WTC11 (cell line): ENCODE measurements at regions not wholly inside any gene's neighbourhood (a gene's known extent, or its start where the extent isn't known, plus 50 kb on each side); places are given as distances from the start of the nearest gene placed in this dataset.

Source experiments
- ATAC-seq: fragments of 200-7000 bp; cut with Tn5 transposase; 2 replicates; pipeline ENCODE4 v1.10.0; 2021; ENCODE audit warnings: mild to moderate bottlenecking, moderate library complexity
- CTCF ChIA-PET: fragments of 300-600 bp; sonication (Branson Sonifier 250); formaldehyde crosslinking; loops from one replicate; lab custom pipeline; 2021; ENCODE audit warnings: antibody characterized with exemption; lab: Charles Lee
- POLR2A ChIA-PET: fragments of 350-600 bp; sonication (Branson Sonifier 250); formaldehyde crosslinking; loops from one replicate; lab custom pipeline; 2021; ENCODE audit warnings: antibody characterized with exemption; lab: Charles Lee
- DNase-seq: peaks from one replicate; pipeline ENCODE4 v3.0.0; 2021; ENCODE audit warnings: low spot score
- H3K27ac Mint-ChIP-seq: 2 replicates; pipeline ENCODE4 v1.8.0; 2021; ENCODE audit warnings: mixed read lengths
- H3K27me3 Mint-ChIP-seq: 2 replicates; pipeline ENCODE4 v1.8.0; 2021; ENCODE audit warnings: low read depth, mild to moderate bottlenecking, moderate library complexity, mixed read lengths
- H3K36me3 Mint-ChIP-seq: 2 replicates; pipeline ENCODE4 v1.8.0; 2021; ENCODE audit warnings: mixed read lengths
- H3K4me1 Mint-ChIP-seq: 2 replicates; pipeline ENCODE4 v1.8.0; 2022; ENCODE audit warnings: mixed read lengths
- H3K4me3 Mint-ChIP-seq: 2 replicates; pipeline ENCODE4 v1.8.0; 2021; ENCODE audit warnings: mild to moderate bottlenecking, moderate library complexity, mixed read lengths
- H3K9me3 Mint-ChIP-seq: 2 replicates; pipeline ENCODE4 v1.8.0; 2021; ENCODE audit warnings: mixed read lengths
- ARID4B ChIP-seq: sonication (generic); formaldehyde crosslinking; IDR thresholded peaks from 2 replicates; pipeline ENCODE4 v1.8.0; 2023; ENCODE audit warnings: missing genetic modification reagents, mild to moderate bottlenecking, borderline replicate concordance
- CBFB ChIP-seq: sonication (generic); formaldehyde crosslinking; IDR thresholded peaks from 2 replicates; pipeline ENCODE4 v1.8.1; 2022; ENCODE audit warnings: mild to moderate bottlenecking, low read depth, missing genetic modification reagents
- CTCF ChIP-seq: fragments of 200-600 bp; IDR thresholded peaks from 2 replicates; pipeline ENCODE4 v1.8.0; 2022; ENCODE audit warnings: antibody characterized with exemption
- E2F4 ChIP-seq: sonication (generic); formaldehyde crosslinking; IDR thresholded peaks from 2 replicates; pipeline ENCODE4 v1.8.1; 2022; ENCODE audit warnings: low read depth, mild to moderate bottlenecking, moderate library complexity, missing genetic modification reagents, borderline replicate concordance
- GABPB1 ChIP-seq: sonication (generic); formaldehyde crosslinking; IDR thresholded peaks from 2 replicates; pipeline ENCODE4 v1.8.1; 2023; ENCODE audit warnings: mild to moderate bottlenecking, missing genetic modification reagents
- GTF2I ChIP-seq: fragments of 250-450 bp; sonication (Bioruptor Pico); conservative IDR thresholded peaks from 2 replicates; pipeline ENCODE4 v1.4.0; 2021; ENCODE audit warnings: mild to moderate bottlenecking
- IRF1 ChIP-seq: sonication (generic); formaldehyde crosslinking; IDR thresholded peaks from 2 replicates; pipeline ENCODE4 v1.8.0; 2023; ENCODE audit warnings: missing genetic modification reagents
- IRF2 ChIP-seq: sonication (generic); formaldehyde crosslinking; IDR thresholded peaks from 2 replicates; pipeline ENCODE4 v1.8.0; 2022; ENCODE audit warnings: low read depth, missing genetic modification reagents, borderline replicate concordance
- MAX ChIP-seq: sonication (generic); formaldehyde crosslinking; IDR thresholded peaks from 2 replicates; pipeline ENCODE4 v1.8.0; 2022; ENCODE audit warnings: mild to moderate bottlenecking, missing genetic modification reagents
- MXD4 ChIP-seq: fragments of 250-450 bp; sonication (Bioruptor Pico); IDR thresholded peaks from 2 replicates; pipeline ENCODE4 v1.8.0; 2021; ENCODE audit warnings: mild to moderate bottlenecking, moderate library complexity, borderline replicate concordance
- NFE2L1 ChIP-seq: sonication (generic); formaldehyde crosslinking; IDR thresholded peaks from 2 replicates; pipeline ENCODE4 v1.8.1; 2023; ENCODE audit warnings: missing genetic modification reagents
- NR2C2 ChIP-seq: sonication (generic); formaldehyde crosslinking; IDR thresholded peaks from 2 replicates; pipeline ENCODE4 v1.8.0; 2022; ENCODE audit warnings: mild to moderate bottlenecking, missing genetic modification reagents
- OVOL2 ChIP-seq: fragments of 250-450 bp; sonication (Bioruptor Pico); IDR thresholded peaks from 2 replicates; pipeline ENCODE4 v1.9.0; 2021; ENCODE audit warnings: mild to moderate bottlenecking, borderline replicate concordance
- SOX15 ChIP-seq: fragments of 250-450 bp; sonication (Bioruptor Pico); IDR thresholded peaks from 2 replicates; pipeline ENCODE4 v1.9.0; 2021; ENCODE audit warnings: mild to moderate bottlenecking
- TEAD1 ChIP-seq: sonication (generic); formaldehyde crosslinking; IDR thresholded peaks from 2 replicates; pipeline ENCODE4 v1.8.0; 2022; ENCODE audit warnings: mild to moderate bottlenecking, missing genetic modification reagents
- ZNF121 ChIP-seq: sonication (generic); formaldehyde crosslinking; IDR thresholded peaks from 2 replicates; pipeline ENCODE4 v1.8.0; 2023; ENCODE audit warnings: missing genetic modification reagents
- ZNF138 ChIP-seq: sonication (generic); formaldehyde crosslinking; conservative IDR thresholded peaks from 2 replicates; pipeline ENCODE4 v1.8.1; 2022; ENCODE audit warnings: mild to moderate bottlenecking, moderate library complexity, missing genetic modification reagents
- ZNF219 ChIP-seq: sonication (generic); formaldehyde crosslinking; IDR thresholded peaks from 2 replicates; pipeline ENCODE4 v1.8.0; 2023; ENCODE audit warnings: missing genetic modification reagents, mild to moderate bottlenecking, borderline replicate concordance
- ZNF263 ChIP-seq: sonication (generic); formaldehyde crosslinking; IDR thresholded peaks from 2 replicates; pipeline ENCODE4 v1.8.1; 2022; ENCODE audit warnings: low read depth, mild to moderate bottlenecking, moderate library complexity, missing genetic modification reagents
- ZNF532 ChIP-seq: fragments of 250-450 bp; sonication (Bioruptor Pico); IDR thresholded peaks from 2 replicates; pipeline ENCODE4 v1.9.0; 2021; ENCODE audit warnings: mild to moderate bottlenecking, borderline replicate concordance

GRCh38 chr9:73841018-73841417, 656.1 kb upstream of the RORB start:
- DNase-seq (no peak), ATAC-seq (peak; percentile 60; the same call in 1 of the 2 replicates)
- H3K9me3 Mint-ChIP-seq: peaks cover 4% of the 10 kb centered on the region
- ChIA-PET POLR2A (no interaction called here), CTCF (interaction anchor here (0.6 kb wide), 1 partner anchor 46 kb away, joined by 3 read pairs; no protein-coding TSS in a partner anchor)
- H3K4me1 Mint-ChIP-seq: peaks cover 47% of the 10 kb centered on the region
- H3K4me3 Mint-ChIP-seq: no peak overlapping the region
- H3K27me3 Mint-ChIP-seq: no peaks in the 10 kb centered on the region
- TF ChIP-seq CTCF (no peak), TEAD1 (CRISPR knock-in tag) (no peak), ZNF532 (CRISPR knock-in tag) (no peak), ZNF263 (CRISPR knock-in tag) (no peak), OVOL2 (CRISPR knock-in tag) (no peak), GABPB1 (CRISPR knock-in tag) (no peak), IRF2 (CRISPR knock-in tag) (no peak), ZNF219 (CRISPR knock-in tag) (no peak), ARID4B (CRISPR knock-in tag) (no peak), IRF1 (no peak), NFE2L1 (no peak), SOX15 (CRISPR knock-in tag) (no peak), MXD4 (CRISPR knock-in tag) (no peak), GTF2I (CRISPR knock-in tag) (no peak), ZNF121 (CRISPR knock-in tag) (no peak), NR2C2 (CRISPR knock-in tag) (no peak)
- H3K36me3 Mint-ChIP-seq: peaks cover 4% of the 10 kb centered on the region
- H3K27ac Mint-ChIP-seq: no peak overlapping the region

- H3K4me1 Mint-ChIP-seq: peaks cover 75% of the 10 kb centered on the region
- ATAC-seq: no peak
- ChIA-PET CTCF (no interaction called here), POLR2A (no interaction called here)
- H3K36me3 Mint-ChIP-seq: peaks cover 6% of the 10 kb centered on the region; the same call in 1 of the 2 replicates
- H3K27me3 Mint-ChIP-seq: no peaks in the 10 kb centered on the region
- H3K27ac Mint-ChIP-seq: peak overlapping the region; percentile 76
- H3K9me3 Mint-ChIP-seq: peaks cover 4% of the 10 kb centered on the region; the same call in 1 of the 2 replicates
- no peak for DNase-seq
- no peak overlapping the region for H3K4me3 Mint-ChIP-seq
- TF ChIP-seq CBFB (CRISPR knock-in tag) (no peak), E2F4 (CRISPR knock-in tag) (no peak), ZNF138 (no peak), ZNF121 (CRISPR knock-in tag) (no peak), GABPB1 (CRISPR knock-in tag) (no peak), MAX (CRISPR knock-in tag) (no peak)
Measured at GRCh38 chr9:73844135-73844534, 653.0 kb upstream of the RORB start.
